PC-9 (cell line): ENCODE measurements at regions not wholly inside any gene's neighbourhood (a gene's known extent, or its start where the extent isn't known, plus 50 kb on each side); places are given as distances from the start of the nearest gene placed in this dataset. TPM values are rescaled to one million over a fixed set of nuclear protein-coding genes. Genes with fewer than 3 reads are reported as not detected.
"Not testable (repeated sequence)": the region's sequence is repeated elsewhere in the genome, so short reads cannot be mapped to it uniquely, and the experiment has no call there.

Experiments used
- BruUV-seq: library from RNA; stranded (reverse); fragments of 400-500 nt; replicated peaks from 2 replicates; lab custom pipeline; 2021; lab: Mats Ljungman, UMichigan
- CTCF ChIA-PET: fragments of 300-600 bp; sonication (Branson Sonifier 250); formaldehyde crosslinking; loops from one replicate; lab custom pipeline; 2022; ENCODE audit warnings: antibody characterized with exemption; lab: Charles Lee
- POLR2A ChIA-PET: fragments of 300-600 bp; sonication (Branson Sonifier 250); formaldehyde crosslinking; loops from one replicate; lab custom pipeline; 2022; ENCODE audit warnings: antibody characterized with exemption; ENCODE audit not compliant: unreplicated experiment; lab: Charles Lee
- DNase-seq, 2 experiments: peaks; one replicate each; pipeline versions ENCODE4 v3.0.0 to v3.0.0-alpha.2; 2015 to 2022; ENCODE audit warnings: mixed read lengths in 1 of 2
- H2AFZ ChIP-seq: fragments of 200-600 bp; sonication (generic); 2 replicates; pipeline ENCODE4 v1.8.1; 2017; ENCODE audit warnings: antibody characterized with exemption
- H3F3A ChIP-seq: fragments of 200-600 bp; sonication (generic); 2 replicates; pipeline ENCODE4 v1.8.1; 2017; ENCODE audit warnings: antibody characterized with exemption, mild to moderate bottlenecking, low read depth; ENCODE audit not compliant: insufficient read depth
- H3K27ac ChIP-seq: fragments of 200-600 bp; sonication (generic); 2 replicates; pipeline ENCODE4 v1.6.1; 2016; ENCODE audit warnings: mixed run types
- H3K27me3 ChIP-seq: fragments of 200-600 bp; sonication (generic); 2 replicates; pipeline ENCODE4 v1.6.1; 2016; ENCODE audit warnings: low read depth, mixed run types; ENCODE audit not compliant: insufficient read depth
- H3K36me3 ChIP-seq: fragments of 200-600 bp; sonication (generic); 2 replicates; pipeline ENCODE4 v1.6.1; 2016; ENCODE audit warnings: low read depth, mixed run types
- H3K4me1 ChIP-seq: fragments of 200-600 bp; sonication (generic); replicated peaks from 2 replicates; pipeline ENCODE4 v1.6.1; 2016; ENCODE audit warnings: mixed run types; ENCODE audit not compliant: insufficient read depth
- H3K4me2 ChIP-seq: fragments of 200-600 bp; sonication (generic); 2 replicates; pipeline ENCODE4 v1.6.1; 2017; ENCODE audit warnings: mixed run types
- H3K4me3 ChIP-seq: fragments of 200-600 bp; sonication (generic); 2 replicates; pipeline ENCODE4 v1.6.1; 2016; ENCODE audit warnings: mixed run types
- H3K79me2 ChIP-seq: fragments of 200-600 bp; sonication (generic); 2 replicates; pipeline ENCODE4 v1.6.1; 2017; ENCODE audit warnings: low read depth, mixed run types
- H3K9me2 ChIP-seq: fragments of 200-600 bp; sonication (generic); 2 replicates; pipeline ENCODE4 v1.8.1; 2017; ENCODE audit warnings: mild to moderate bottlenecking; ENCODE audit not compliant: insufficient read depth
- H3K9me3 ChIP-seq: fragments of 200-600 bp; sonication (generic); 2 replicates; pipeline ENCODE4 v1.8.1; 2016; ENCODE audit warnings: low read depth; ENCODE audit not compliant: insufficient read depth
- H4K20me1 ChIP-seq: fragments of 200-600 bp; sonication (generic); 2 replicates; pipeline ENCODE4 v1.8.1; 2017; ENCODE audit not compliant: insufficient read depth
- intact Hi-C: fragments of 100-400 bp; cut with micrococcal nuclease; formaldehyde crosslinking; loops from one replicate; pipeline ENCODE4 v1.10.0; 2022; ENCODE audit not compliant: unreplicated experiment
- microRNA-seq: library from miRNA; unstranded; fragments of <30 nt; microRNA quantifications from one replicate; pipeline ENCODE4 v1.2.0, GENCODE V29; 2021; ENCODE audit warnings: borderline number of aligned reads, borderline replicate concordance

DNA sequence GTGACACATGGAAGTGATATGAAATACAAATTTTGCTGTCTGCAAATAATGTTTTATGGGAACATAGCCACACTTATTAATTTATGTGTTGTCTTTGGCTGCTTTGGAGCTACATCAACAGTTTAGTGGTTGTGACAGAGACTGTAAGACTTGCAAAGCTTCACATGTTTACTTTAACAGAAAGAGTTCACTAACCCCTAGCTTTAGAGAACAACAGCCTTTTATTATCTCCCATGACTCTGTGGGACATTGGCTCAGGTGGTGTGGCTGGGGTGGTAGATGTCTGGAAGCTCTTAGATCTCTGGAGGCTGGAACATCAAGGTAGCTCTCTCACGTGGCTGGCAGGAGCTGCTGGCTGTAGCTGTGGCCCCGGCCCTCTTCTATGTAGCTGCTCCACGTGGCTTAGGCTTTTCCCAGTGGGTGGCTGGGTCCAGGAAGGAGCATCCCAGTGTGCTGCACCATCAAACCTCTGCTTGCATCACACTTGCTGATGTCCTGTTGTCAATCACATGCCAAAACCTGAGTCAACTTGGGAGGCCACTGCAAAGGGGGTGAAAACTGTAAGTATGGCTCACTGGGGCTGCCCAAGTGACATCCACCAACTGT lies 51.8 kb upstream of the MTLN start:
- BruUV-seq, H3K4me1 ChIP-seq, POLR2A ChIA-PET, H3F3A ChIP-seq, intact Hi-C loops, H3K4me3 ChIP-seq, H3K27ac ChIP-seq, H3K9me3 ChIP-seq, CTCF ChIA-PET, H4K20me1 ChIP-seq, H2AFZ ChIP-seq, H3K79me2 ChIP-seq, H3K4me2 ChIP-seq, H3K36me3 ChIP-seq, H3K9me2 ChIP-seq, DNase-seq, H3K27me3 ChIP-seq: not testable (repeated sequence)

DNA sequence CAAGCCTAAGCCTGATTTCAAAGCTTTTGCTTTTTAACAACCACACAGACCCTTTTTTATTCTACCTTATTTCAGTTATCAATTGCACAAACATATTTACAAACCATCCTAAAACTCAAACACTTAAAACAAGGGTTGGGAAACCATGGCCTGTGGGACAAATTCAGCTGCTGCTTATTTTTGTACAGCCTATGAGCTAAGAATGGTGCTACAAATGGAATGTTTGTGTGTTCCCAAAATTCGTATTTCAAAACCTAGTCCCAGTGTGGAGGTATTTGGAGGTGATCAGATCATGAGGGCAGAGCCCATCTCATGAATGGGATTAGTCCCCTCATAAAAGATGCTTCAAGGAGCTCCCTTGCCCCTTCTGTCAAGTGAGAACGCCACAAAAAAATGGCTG lies 51.1 kb upstream of the MTLN start:
- intact Hi-C loops, BruUV-seq, H3K4me1 ChIP-seq, H3K79me2 ChIP-seq, H3K27ac ChIP-seq, H4K20me1 ChIP-seq, H3K9me3 ChIP-seq, DNase-seq, POLR2A ChIA-PET, H3F3A ChIP-seq, H3K36me3 ChIP-seq, H3K27me3 ChIP-seq, H3K4me2 ChIP-seq, H3K9me2 ChIP-seq, CTCF ChIA-PET, H2AFZ ChIP-seq, H3K4me3 ChIP-seq: not testable (repeated sequence)

Small RNA genes in the stretch of these regions (microRNA-seq; reads per million reads assigned to microRNA genes)
- gene MIR4436B2, result not detected
